HG02870 (cell line): ENCODE measurements at regions not wholly inside any gene's neighbourhood (a gene's known extent, or its start where the extent isn't known, plus 50 kb on each side); places are given as distances from the start of the nearest gene placed in this dataset.

Source experiments
- ATAC-seq: cut with Tn5 transposase; IDR thresholded peaks from one replicate; pipeline ENCODE4 v1.9.1; 2021; ENCODE audit warnings: mild to moderate bottlenecking, moderate library complexity; ENCODE audit not compliant: unreplicated experiment

GRCh38 chr5:175056831-175057230 lies 332.4 kb downstream of the MSX2 start:
- ATAC-seq = no peak

DNA sequence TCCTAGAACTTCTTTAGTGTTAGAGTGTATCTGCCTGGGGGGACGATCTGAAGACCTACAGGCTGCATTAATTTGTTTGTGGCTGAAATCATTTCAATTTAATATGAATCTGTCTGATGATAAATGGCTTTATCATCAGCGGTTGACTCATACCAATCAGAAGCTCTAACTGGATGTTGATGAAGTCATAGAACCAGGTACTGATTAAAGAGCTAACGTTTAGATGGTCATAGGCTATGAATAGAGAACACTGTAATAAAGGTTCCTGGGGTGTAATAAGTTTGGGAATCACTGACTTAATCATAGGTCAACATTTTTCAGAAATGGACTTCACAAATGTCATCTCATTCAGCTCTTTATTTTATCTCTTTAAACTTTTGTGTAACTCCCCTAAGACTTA lies 329.9 kb downstream of the MSX2 start:
- no peak for ATAC-seq

- ATAC-seq = no peak
Observed at GRCh38 chr5:175052351-175052750, 328.0 kb downstream of the MSX2 start.

DNA sequence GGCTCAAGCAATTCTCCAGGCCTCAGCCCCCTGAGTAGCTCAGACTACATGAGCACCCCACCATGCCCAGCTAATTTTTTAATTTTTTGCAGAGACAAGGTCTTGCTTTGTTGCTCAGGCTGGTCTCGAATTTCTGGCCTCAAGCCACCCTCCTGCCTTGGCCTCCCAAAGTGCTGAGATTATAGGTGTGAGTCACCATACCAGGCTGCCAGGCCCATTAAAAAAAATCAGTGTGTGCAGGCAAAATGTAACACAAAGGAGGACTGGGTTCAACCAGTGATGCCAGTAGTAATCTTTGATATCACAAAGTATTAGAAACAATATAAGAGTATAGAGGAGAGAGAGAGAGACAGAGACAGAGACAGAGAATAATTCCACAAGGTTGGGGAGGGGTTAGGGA lies 322.7 kb downstream of the MSX2 start:
- no peak for ATAC-seq

DNA sequence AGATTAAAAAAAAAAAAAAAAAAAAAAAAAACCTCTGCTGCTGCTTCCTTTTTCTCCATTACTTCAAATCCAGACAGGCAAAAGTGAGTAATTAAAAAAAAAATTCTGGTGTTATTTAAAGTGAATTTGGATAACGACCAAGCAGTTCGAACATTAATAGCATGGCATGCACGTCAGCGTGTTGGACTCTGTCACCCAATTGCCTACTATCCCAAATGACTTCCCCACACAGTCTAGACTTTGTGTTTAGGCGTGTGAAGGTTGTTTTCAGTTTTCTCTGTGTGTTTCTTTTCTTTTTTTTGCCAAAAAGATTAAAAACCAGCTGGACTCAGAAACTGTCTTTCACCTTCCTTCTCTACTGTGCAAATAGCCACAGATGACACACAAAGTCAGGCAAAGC lies 321.4 kb downstream of the MSX2 start:
- no peak for ATAC-seq

DNA sequence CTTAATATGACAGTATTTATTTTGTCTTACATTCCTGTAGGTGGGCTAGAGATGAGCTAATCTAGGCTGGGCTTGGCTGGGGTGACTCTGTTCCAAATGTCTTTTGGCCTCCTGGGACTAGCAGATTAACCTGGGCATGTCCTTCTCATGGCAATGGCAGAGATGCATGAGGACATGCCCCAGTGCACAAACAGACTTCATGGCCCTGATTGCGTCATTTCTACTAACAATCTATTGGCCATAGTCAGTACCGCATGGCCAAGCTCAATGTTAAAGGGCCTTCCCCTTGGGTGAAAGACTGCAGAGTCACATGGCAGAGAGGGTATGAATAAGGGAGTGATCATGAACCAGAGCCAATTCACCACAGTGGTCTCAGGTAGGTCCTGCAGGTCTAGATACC lies 313.4 kb downstream of the MSX2 start:
- no peak for ATAC-seq

- no peak for ATAC-seq
Observed at GRCh38 chr5:175035882-175036533, 311.6 kb downstream of the MSX2 start.

DNA sequence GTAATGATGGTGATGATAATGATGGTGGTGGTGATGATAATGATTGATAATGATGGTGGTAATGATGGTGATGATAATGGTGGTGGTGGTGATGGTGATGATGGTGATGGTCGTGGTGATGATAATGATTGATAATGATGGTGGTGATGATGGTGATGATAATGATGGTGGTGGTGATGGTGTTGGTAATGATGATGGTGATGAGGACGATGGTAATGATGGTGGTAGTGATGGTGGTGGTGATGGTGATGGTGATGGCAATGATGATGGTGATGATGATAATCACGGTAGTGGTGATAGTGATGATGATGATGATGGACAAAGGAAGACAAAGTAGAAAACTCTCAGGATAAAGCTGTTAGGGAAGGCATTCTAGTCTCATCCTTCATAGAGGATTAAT lies 310.5 kb downstream of the MSX2 start:
- ATAC-seq = no peak

DNA sequence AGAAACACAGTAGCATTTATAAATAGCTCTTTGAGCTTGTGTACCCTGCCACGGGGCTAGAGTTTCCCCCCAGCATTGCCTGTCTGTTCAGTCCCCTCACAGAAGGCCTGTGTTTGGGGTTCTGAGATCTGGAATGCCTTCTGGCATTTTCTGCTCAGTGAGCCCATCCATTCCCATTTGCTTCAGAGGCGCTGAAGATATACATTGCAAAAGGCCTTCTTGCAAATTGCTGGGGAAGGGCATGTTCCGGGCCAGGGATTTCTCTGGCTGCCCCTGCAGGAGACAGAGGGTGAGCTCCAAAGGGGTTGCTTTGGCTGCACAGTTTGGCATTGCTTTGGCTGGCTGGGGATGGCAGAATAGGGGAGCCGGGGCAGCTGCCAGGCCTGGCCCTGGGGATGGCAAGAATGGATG lies 308.4 kb downstream of the MSX2 start:
- ATAC-seq = no peak

DNA sequence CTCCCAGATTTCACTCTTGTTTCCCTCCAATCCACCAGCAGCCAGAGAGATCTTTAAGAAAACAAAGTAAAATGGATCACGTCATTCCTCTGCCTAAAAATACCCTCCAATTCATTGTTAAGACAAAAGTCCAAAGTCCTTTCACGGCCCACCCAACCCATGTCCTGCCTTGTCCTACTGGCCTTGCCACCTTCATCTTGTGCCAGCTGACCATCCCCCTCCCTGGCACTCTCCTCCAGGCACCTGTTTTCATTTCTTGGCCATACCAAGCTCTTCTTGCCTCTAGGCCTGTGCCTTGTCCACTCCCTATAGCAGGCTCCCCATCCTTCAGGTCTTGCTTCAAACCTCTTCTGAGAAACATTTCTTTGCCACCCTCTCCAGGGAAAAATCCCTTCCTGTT lies 307.6 kb downstream of the MSX2 start:
- no peak for ATAC-seq

DNA sequence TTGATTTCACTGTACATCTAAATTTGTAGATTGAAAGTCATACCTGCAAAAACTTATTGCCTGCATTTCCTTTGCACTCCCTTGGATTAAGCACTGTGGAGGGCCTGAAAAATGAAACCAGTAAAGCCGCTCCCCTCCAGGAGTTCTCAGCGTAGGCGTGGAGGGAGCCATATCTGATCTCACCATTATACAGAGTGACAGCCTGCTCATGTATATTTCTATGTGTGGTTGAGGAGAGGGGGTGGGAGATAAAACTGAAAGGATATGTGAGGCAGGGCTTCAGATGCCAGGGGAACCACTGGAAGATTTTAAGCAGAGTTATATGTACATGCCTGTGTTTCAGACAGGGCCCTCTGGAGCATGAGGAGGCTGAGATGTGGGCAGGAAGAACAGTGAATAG lies 303.0 kb downstream of the MSX2 start:
- ATAC-seq = no peak

GRCh38 chr5:175025077-175025476 lies 300.7 kb downstream of the MSX2 start:
- no peak for ATAC-seq

DNA sequence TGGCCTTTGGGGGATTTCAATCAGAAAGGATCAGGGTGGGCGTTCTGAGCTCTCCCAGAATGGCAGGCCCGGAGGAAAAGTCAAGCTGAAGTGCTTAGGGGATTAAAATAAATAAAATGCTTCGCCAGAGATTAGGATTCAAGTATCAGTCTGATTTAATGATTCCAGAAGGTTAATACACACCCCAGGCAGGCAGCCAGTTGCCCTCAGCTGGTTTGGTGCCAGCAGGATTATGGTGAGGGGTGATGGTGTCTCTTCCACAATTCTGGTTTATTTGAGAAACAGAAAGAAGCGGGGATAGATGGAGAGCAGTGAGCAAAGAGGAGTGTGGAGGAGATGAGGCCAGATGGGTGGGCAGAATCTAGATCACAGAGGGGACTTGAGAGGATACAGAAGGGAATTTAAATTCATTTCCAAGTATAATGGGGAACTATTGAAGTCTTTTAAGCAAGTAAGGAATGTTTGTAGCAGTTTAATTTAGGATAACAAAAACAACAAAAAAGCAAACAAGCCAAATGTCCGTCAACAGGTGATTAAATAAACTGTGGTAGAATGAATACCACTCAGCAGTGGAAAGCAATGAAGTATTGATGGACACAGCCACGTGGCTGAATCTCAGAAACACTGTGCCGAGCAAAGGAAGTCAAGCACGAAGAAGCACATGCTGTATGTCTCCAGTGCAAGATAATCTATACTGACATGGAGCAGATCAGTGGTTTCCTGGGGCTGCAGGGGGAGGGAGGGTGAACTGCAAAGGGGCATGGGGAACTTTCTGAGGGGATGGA lies 297.7 kb downstream of the MSX2 start:
- no peak for ATAC-seq

GRCh38 chr5:175021321-175021720 lies 296.9 kb downstream of the MSX2 start:
- no peak for ATAC-seq

GRCh38 chr5:175015028-175015685 lies 290.8 kb downstream of the MSX2 start:
- ATAC-seq = no peak

GRCh38 chr5:175013251-175013650 lies 288.9 kb downstream of the MSX2 start:
- no peak for ATAC-seq

- no peak for ATAC-seq
Observed at GRCh38 chr5:175012267-175012666, 287.9 kb downstream of the MSX2 start.

DNA sequence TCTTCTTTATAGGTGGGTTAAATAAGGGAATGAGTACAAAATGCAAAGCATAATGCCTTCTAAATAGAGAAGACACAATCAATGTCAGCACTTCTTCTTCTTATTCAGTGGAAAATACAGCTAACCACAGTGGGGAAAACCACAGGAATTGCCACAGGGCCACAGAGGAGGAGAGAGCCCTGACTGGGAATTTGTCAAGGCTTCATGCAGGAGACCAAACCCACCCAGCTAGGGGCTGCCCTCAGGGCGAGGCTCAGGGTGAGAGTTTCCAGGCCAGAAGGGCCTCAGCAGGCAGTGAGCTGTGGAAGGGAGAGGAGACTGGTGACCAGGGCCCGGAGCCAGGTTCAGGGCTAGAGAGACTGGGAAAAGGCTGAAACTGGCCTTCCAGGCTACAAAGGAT lies 279.1 kb downstream of the MSX2 start:
- ATAC-seq = no peak

- ATAC-seq = no peak
Observed at GRCh38 chr5:175001876-175002645, 277.7 kb downstream of the MSX2 start.

- ATAC-seq = no peak
Observed at GRCh38 chr5:175001311-175001710, 276.9 kb downstream of the MSX2 start.

GRCh38 chr5:174999581-174999980 lies 275.2 kb downstream of the MSX2 start:
- ATAC-seq = no peak
